GM13977 (cell line): ENCODE measurements at regions not wholly inside any gene's neighbourhood (a gene's known extent, or its start where the extent isn't known, plus 50 kb on each side); places are given as distances from the start of the nearest gene placed in this dataset.

ENCODE experiments used
- DNase-seq: peaks from one replicate; pipeline ENCODE4 v3.0.0; 2012; ENCODE audit warnings: low spot score
- in situ Hi-C: fragments of 300-500 bp; cut with MboI; formaldehyde crosslinking; loops from one replicate; pipeline ENCODE4 v1.12.0; 2022; ENCODE audit warnings: low sequenced_read_pairs, low pct_unique_long_range_greater_than_20kb, mixed read lengths, inconsistent platforms; ENCODE audit not compliant: unreplicated experiment
- TF ChIP-seq, protein P1 (sequence below): IDR thresholded peaks from 2 replicates; pipeline ENCODE4 v1.5.1; 2012; ENCODE audit warnings: mild to moderate bottlenecking, control low read depth; ENCODE audit not compliant: insufficient read depth; ENCODE audit errors: extremely low read depth, missing control alignments

DNA sequence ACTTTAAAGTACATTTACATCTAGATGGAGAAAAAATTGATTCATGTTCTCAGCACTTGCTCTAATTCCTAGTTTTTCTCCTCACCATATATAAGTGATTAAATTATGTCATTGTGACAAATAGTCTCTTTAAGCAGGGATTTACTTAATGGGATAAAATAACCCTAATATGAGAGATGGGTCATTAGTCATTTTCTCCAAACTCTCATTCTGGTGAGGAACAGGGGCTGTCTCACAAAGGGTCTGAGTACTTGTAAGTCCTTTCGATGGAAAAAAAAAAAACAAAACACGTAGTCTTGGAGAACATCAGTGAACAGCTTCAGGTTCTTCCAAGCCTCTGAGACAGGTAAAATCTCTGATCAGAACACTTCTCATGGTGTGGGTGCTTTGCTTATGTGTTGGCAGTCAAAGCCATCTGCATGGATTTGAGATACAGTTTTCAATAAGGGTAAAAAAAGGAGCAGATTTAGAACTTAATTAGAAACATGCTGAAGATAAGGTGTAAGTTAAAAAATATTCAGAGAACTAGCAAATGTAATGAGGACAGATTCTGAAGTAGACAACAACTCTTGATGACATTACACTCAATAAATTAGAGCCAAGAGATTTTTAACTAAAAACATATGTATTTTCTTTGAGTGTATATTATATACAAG is 1668.9 kb upstream of the MIR17HG start:
- in situ Hi-C loops: no loop called here
- no peak for DNase-seq
- TF ChIP-seq, protein P1, sequence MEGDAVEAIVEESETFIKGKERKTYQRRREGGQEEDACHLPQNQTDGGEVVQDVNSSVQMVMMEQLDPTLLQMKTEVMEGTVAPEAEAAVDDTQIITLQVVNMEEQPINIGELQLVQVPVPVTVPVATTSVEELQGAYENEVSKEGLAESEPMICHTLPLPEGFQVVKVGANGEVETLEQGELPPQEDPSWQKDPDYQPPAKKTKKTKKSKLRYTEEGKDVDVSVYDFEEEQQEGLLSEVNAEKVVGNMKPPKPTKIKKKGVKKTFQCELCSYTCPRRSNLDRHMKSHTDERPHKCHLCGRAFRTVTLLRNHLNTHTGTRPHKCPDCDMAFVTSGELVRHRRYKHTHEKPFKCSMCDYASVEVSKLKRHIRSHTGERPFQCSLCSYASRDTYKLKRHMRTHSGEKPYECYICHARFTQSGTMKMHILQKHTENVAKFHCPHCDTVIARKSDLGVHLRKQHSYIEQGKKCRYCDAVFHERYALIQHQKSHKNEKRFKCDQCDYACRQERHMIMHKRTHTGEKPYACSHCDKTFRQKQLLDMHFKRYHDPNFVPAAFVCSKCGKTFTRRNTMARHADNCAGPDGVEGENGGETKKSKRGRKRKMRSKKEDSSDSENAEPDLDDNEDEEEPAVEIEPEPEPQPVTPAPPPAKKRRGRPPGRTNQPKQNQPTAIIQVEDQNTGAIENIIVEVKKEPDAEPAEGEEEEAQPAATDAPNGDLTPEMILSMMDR: no peak

GRCh38 chr13:89684896-89685295 is 1662.6 kb upstream of the MIR17HG start:
- DNase-seq: no peak
- TF ChIP-seq, protein P1: no peak
- in situ Hi-C loops: no loop called here

GRCh38 chr13:89686171-89686570 is 1661.3 kb upstream of the MIR17HG start:
- in situ Hi-C loops: no loop called here
- DNase-seq: no peak
- TF ChIP-seq, protein P1: no peak

DNA sequence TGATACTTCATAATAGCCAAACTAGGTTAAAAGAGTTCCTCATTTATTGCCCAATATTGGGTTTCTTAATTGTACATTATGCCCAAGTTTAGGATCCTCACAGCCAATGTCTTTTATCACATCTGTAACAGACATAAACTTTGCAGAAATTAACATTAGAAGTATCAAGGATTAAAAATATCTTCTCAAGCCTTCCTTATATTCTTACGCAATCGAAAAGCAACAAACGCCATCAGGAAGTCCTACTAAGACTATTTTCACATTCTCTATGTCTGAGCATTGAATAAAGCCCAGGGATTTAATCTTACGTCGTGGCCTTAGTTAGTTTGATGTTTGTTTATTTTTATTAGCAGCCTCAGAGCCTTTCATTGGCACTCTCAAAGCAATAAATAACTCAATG is 1660.4 kb upstream of the MIR17HG start:
- in situ Hi-C loops: no loop called here
- TF ChIP-seq, protein P1: no peak
- DNase-seq: no peak

DNA sequence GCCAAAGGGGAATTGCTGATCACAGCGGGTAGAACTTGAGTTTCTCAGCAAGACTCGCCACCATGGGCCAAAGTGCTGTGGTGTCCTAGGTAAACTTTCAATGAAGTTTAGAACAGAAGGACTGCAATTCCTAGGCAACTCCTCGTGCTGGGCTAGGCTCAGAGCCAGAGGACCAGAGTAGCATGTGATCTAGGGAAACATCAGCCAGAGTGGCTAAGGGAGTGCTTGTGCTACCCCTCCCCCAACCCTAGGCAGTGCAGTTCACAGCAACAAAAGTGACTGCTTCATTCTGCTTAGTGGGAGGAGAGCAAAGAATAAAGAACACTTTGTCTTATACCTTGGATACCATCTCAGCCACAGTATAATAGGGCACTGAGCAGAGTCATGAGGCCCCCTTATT is 1658.6 kb upstream of the MIR17HG start:
- in situ Hi-C loops: no loop called here
- DNase-seq: no peak
- TF ChIP-seq, protein P1: no peak

DNA sequence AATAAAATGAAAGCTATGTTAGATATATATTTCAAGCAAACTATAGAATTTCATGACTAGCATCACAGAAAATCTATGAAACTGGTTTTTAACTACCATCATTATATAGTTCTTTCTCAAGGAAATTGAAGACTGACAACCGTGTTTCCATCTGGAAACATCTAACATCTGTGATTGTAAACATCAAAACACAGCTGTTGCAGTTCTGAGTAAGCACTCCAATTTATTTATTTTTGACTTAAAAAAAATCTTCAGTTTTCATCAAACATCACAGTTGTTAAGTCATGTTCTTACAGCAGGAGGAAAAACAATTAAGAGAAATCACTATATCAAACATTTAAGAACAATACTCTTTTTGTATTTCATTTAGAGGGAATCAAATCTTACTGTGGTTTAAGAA is 1653.0 kb upstream of the MIR17HG start:
- in situ Hi-C loops: no loop called here
- TF ChIP-seq, protein P1: no peak
- no peak for DNase-seq
